CD4-positive, alpha-beta T cell treated with Interleukin-6 at 100 ng/mL for 8 hours (primary cell): ENCODE measurements at regions not wholly inside any gene's neighbourhood (a gene's known extent, or its start where the extent isn't known, plus 50 kb on each side); places are given as distances from the start of the nearest gene placed in this dataset.
"Not testable (repeated sequence)": the region's sequence is repeated elsewhere in the genome, so short reads cannot be mapped to it uniquely, and the experiment has no call there.

Experiments
- DNase-seq: peaks from one replicate; pipeline ENCODE4 v3.0.0-alpha.2; 2020; ENCODE audit warnings: mixed read lengths, low spot score

GRCh38 chr5:96171973-96172372, 210.3 kb upstream of the ELL2 start:
- not testable (repeated sequence) for DNase-seq

DNA sequence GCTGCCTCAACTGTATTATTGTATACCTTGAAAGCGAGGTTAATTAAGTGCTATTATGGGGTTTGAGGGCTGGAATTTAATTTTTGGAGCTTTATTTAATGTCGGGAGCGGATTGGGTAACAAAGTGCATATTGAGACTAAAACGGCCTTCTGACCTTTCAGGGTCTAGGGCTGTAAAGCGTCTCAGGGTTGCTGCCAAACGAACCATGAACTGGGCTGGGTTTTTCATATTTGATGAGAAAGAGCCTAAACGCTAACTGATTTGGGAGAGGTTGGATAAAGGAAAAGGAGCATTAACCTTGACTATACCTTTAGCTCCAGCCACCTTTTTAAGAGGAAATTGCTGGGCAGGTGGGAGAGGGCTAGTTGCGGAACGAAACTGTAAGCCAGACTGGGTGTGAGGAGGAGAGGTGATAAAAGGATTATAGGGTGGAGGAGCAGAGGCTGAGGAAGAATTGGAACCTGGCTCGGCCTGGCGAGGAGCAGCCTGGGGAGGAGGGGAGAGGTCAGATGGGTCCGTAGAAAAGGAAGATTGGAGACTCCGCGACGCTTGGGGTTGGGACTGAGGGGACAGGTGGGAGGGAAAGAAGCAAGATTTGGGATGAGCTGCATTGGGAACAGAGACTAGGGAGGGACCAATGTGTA, 209.0 kb upstream of the ELL2 start:
- DNase-seq: not testable (repeated sequence)

DNA sequence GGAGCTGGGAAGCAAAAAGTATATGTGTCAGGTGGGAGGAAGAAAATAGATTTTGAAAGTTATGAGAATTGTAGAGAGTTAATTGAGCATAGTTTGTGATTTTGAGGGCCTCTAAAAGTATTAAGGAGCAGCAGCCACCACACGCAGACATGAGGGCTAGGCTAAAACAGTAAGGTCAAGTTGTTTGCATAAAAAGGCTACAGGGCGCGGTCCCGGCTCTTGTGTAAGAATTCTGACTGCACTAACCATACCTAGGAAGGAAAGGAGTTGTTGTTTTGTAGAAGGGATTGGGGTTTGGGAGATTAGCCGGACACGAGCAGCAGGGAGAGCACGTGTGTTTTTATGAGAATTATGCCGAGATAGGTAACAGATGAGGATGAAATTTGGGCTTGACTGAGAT, 207.2 kb upstream of the ELL2 start:
- DNase-seq: not testable (repeated sequence)

DNA sequence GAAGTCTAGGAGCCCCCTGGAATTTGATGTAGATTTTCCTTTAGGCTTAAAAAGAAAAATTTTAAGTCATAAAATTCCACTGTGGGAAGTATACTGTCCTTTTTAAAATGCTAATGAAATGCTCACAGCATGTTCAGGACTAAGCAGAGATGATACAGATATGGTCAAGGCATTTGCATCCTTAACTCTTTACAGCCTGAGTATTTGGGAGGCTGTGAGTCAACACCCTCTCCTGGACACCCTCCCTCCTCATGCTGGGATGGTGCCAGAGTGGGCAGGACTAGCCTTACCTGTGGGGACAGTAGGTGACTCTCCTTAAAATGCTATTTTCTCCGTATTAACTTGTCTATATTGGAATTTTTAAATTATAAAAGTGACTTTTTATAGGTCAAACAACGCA, 197.4 kb upstream of the ELL2 start:
- DNase-seq: no peak

- DNase-seq: no peak
These were observed 196.2 kb upstream of the ELL2 start for GRCh38 chr5:96157841-96158291.

DNA sequence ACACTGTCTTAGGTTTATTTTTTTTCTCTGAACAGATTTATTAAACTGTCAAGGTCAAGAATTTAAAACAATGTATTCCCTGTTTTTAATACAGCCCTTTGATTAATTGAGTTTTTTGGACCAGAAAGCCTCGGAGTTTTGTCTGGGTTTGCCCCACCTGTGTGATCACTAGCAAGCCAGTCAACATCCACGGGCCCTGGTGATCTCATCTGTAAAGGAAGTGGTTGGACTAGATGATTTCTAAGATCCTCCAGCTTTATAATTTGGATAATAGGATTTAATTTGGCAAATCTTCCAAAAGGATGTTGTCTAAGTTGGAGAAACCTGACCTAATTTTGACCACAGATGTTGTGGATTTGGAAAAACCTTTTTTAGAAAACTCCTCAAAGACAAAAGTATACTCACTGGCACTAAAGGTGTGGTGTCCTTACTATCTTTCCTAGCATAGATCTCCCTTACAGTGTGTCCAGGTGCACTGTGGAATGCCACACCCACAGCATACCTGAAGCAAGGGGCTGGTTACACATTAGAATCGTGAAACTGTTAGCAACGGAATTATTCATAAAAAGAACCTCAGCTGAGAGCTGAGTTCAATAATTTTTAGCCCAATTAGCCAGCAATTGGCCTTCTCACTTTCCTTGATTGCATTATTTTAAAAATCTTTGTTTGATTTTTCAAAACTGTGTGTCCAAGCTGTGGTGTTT, 195.6 kb upstream of the ELL2 start:
- no peak for DNase-seq

DNA sequence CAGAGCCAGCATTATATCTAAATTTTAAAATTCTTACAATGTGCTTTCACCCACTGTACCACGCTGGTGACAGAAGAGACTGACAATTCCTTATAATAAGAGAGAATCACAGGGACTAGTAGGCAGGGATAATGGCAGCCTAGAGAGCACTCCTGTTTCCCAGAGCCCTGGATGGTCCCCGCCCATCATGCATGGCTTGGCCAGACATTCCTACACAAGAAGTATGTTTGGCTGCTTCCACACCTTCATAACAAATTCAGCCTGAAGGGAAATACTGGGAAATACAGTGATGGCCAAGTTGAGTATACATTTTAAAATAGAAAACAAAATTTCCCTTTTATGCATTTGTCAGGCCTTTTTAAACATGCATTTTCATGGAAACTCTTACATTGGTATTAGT, 193.5 kb upstream of the ELL2 start:
- DNase-seq: no peak

DNA sequence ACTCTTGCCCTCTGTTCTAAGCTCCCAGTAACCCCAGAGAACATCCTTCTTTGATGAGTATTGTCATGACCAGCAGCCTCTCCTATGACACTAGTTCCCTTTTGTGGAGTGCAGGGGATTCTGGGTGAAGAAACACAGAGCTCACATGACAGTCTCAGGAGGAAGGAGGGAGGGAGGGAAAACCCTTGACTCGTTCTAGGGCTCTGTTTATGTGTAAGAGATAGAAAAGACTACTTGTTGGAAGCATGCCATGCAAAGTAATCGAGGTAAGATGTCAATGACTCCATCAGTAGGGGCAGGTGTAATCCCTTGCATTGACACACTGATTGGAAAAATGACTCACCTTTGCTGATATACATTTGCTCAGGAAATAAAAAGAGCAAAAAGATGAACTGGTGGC, 190.2 kb upstream of the ELL2 start:
- DNase-seq: no peak

- no peak for DNase-seq
These were observed 188.4 kb upstream of the ELL2 start for GRCh38 chr5:96150007-96150406.

DNA sequence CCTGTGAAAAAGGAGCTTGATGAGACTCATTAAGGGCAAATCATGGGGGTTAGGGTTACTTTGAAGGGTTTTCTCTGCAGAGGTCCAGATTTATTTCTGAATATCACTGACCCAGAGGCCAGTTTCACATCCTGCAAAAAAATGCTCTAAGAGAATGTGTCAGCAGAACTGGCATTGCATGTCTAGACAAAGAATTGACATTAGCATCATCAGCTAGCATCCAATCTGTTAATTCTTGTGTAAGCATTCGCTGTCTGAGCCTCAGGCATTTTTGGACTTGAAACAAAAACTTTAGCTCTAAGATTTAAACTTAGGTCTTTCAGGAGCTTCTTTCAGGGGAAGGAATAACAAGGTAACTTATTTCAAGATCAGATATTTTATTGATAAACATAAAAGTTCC, 187.9 kb upstream of the ELL2 start:
- no peak for DNase-seq

GRCh38 chr5:96149021-96149420, 187.4 kb upstream of the ELL2 start:
- DNase-seq: no peak

DNA sequence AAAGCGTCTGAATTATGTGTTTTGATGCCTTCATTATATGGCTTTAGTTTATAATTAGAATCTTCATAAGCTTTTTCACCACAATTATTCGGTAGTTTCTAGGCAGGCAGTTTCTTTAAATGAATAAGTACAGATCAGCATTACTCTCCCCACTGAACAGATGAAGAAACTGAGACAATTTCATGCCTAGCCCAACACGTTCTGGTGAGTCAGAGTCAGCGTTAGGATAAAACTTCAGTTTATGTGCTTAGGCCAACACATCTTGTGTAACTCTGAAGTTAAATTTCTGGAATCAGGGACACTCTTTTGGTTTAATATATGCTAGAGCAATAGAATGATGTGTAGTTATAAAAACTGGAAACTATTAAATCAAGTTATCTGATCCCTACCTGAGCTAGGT, 186.7 kb upstream of the ELL2 start:
- DNase-seq: no peak

- DNase-seq: no peak
These were observed 186.2 kb upstream of the ELL2 start for GRCh38 chr5:96147866-96148265.

DNA sequence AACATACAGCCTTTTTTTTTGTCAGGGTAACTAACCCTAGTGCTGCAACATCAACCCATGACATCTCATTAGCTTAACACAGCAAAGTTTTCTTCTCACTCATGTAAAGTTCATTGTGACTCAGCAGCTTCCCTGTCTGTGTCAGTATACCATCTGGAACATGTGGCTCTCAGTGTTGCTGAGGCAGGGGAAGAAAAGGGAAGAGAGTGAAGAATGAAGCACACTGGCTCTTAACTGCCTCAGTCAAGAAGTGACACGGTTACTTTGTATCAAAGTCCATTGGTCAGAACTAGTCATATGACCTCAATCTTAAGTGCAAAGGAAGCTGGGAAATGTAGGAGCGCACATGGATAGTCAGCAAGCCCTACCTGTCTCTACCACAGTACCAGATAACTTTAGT, 185.0 kb upstream of the ELL2 start:
- DNase-seq: no peak

DNA sequence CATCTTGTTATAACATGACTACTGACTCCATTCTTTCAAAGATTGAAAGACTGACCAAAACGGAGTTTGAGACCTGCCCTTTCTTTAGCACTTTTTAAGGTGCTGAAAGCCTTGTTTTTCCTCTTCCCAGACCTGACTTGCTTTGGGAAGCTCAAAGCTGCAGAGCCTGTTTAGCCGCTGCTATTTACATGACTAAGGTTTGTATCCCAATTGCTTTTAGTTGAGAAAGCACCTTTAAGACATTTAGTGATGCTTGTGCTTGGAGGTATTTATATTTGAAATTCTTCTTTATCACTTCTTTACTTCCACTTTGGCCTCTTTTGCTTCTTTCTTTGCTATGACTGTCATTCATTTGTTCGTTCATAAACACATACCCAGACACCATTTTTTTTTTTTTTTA, 182.6 kb upstream of the ELL2 start:
- no peak for DNase-seq

GRCh38 chr5:96143450-96143849, 181.8 kb upstream of the ELL2 start:
- DNase-seq: no peak

GRCh38 chr5:96142786-96143434, 181.3 kb upstream of the ELL2 start:
- no peak for DNase-seq

DNA sequence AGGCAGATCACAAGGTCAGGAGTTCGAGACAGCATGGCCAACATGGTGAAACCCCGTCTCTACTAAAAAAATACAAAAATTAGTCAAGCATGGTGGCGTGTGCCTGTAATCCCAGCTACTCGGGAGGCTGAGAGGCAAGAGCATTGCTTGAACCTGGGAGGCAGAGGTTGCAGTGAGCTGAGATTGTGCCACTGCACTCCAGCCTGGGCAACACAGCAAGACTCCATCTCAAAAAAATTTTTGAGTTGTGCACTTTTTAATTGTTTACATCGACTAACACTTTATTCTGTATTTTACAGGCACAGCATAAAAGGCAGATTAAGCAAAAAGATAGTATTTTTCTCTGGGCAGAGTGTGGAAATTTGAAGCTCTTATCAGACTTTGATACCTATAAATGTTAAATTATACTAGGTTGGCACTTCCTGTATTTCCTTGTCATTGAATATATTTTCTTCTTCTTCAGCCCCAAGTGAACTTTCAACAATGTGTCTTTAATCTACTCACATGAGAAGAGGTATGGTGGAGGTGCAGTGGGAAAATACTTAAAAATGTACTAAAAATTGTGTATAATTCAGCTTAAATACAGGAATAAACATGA, 180.6 kb upstream of the ELL2 start:
- no peak for DNase-seq

DNA sequence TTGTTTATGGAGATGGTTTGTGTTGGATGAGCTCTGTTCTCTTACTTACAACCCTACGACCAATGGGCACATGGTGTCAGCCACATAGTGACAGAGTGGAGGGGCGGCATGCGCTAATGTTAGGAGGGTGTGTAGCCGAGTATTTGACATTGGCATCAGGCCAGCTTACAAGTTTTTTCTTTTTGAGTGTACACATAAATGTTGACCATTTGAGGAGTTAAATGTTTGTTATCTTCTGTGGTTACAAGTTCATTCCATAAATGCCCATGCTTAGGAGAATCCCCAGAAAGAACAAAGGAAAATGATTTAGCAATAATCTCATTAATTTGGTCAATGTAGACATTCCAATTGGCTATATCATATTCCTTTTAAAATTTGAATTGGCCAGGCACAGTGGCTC, 180.1 kb upstream of the ELL2 start:
- DNase-seq: no peak

- no peak for DNase-seq
These were observed 178.8 kb upstream of the ELL2 start for GRCh38 chr5:96140496-96140895.

DNA sequence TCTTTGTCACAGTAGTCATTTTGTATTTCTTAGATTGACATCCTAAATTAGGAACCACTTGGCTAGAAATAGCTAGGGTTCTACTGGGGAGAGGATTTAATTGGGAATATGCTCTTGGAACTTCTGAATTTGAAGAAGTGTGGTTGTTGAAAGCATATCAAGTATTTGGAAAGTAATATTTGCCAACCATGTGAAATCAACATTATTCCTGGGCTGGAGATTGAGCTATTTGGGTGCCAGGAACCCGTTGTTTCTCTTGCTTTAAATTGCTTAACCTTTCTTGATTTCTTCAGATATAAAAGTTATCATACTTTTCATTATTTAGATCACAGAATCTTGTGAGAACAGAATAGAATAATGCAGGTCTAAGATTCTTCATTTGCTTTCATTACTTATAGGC, 178.4 kb upstream of the ELL2 start:
- DNase-seq: no peak

DNA sequence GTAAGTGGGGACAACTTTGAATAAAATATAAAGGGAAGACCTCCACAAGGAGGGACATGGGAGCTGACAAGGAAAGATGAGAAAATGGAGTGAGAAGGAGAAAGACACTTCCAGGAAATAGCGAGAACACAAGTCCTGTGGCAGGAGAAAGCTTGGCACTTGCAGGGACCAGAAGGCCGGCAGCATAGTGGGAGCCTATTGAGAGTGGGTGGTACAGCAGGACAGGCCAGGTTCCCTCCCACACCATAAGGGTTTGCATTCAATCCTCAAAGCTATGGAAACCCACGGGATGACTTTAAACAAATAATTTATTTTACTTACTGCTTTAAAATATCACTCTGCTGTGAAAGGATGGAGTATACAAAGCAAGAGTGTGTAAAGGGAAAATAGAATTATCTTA, 173.2 kb upstream of the ELL2 start:
- DNase-seq: no peak
